ENCODE measurements at regions not wholly inside any gene's neighbourhood (a gene's known extent, or its start where the extent isn't known, plus 50 kb on each side); places are given as distances from the start of the nearest gene placed in this dataset.

GRCh38 chr13:56039992-56040391, 1100.7 kb upstream of the PRR20A start:
- TF ChIP-seq, protein P1, sequence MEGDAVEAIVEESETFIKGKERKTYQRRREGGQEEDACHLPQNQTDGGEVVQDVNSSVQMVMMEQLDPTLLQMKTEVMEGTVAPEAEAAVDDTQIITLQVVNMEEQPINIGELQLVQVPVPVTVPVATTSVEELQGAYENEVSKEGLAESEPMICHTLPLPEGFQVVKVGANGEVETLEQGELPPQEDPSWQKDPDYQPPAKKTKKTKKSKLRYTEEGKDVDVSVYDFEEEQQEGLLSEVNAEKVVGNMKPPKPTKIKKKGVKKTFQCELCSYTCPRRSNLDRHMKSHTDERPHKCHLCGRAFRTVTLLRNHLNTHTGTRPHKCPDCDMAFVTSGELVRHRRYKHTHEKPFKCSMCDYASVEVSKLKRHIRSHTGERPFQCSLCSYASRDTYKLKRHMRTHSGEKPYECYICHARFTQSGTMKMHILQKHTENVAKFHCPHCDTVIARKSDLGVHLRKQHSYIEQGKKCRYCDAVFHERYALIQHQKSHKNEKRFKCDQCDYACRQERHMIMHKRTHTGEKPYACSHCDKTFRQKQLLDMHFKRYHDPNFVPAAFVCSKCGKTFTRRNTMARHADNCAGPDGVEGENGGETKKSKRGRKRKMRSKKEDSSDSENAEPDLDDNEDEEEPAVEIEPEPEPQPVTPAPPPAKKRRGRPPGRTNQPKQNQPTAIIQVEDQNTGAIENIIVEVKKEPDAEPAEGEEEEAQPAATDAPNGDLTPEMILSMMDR (IDR thresholded peaks at IDR 0.05; ENCODE audit: poor library complexity, severe bottlenecking): no peak
- TF ChIP-seq POLR2AphosphoS5 (IDR thresholded peaks at IDR 0.05) (no peak), SMC3 (conservative IDR thresholded peaks at IDR 0.05; ENCODE audit: poor library complexity) (no peak)
- Histone ChIP-seq H2AFZ (ENCODE audit: low read depth, low read length) (no peak overlapping the region), H3K27ac (ENCODE audit: low read length) (no peak overlapping the region), H3K27me3 (ENCODE audit: insufficient read depth, low read depth, low read length) (no peaks in the 10 kb centered on the region), H4K20me1 (ENCODE audit: insufficient read depth) (no peaks in the 10 kb centered on the region), H3K4me3 (ENCODE audit: low read length) (no peak overlapping the region), H3K9me3 (ENCODE audit: low read length) (no peaks in the 10 kb centered on the region), H3K36me3 (ENCODE audit: insufficient read depth, low read length) (no peaks in the 10 kb centered on the region), H3K9me2 (ENCODE audit: insufficient read depth, low read length) (no peaks in the 10 kb centered on the region), H3K79me2 (replicated peaks; ENCODE audit: insufficient read depth, low read length) (no peaks in the 10 kb centered on the region), H3F3A (ENCODE audit: insufficient read depth, low read length, poor library complexity, severe bottlenecking) (no peaks in the 10 kb centered on the region), H3K4me2 (ENCODE audit: low read length) (no peak overlapping the region), H3K9ac (ENCODE audit: low read length) (no peak overlapping the region)

DNA sequence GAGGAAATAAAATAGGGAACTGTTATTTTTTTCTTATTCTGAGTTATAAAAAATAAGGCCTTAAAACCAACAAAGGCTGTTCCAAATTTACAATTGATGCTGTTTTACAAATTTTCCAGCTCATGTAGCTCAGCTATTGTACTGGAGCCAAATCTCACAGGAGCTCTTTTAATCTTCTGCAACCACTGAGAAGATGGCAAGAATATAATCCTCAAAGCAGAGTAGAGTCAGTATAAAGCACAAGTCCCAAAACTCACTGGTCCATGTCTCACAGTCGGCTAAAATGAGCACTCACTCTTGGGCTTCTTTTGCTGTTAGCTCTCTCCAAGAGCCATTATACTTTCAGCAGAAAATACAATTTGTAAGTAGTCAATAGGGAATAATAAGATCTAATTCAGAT, 1074.4 kb upstream of the PRR20A start:
- Histone ChIP-seq H3K36me3 (ENCODE audit: insufficient read depth, low read length) (no peaks in the 10 kb centered on the region), H3K9me2 (ENCODE audit: insufficient read depth, low read length) (no peaks in the 10 kb centered on the region), H3K9ac (ENCODE audit: low read length) (no peak overlapping the region), H3K79me2 (replicated peaks; ENCODE audit: insufficient read depth, low read length) (no peaks in the 10 kb centered on the region), H3F3A (ENCODE audit: insufficient read depth, low read length, poor library complexity, severe bottlenecking) (no peaks in the 10 kb centered on the region), H4K20me1 (ENCODE audit: insufficient read depth) (no peaks in the 10 kb centered on the region), H2AFZ (ENCODE audit: low read depth, low read length) (no peak overlapping the region), H3K9me3 (ENCODE audit: low read length) (no peaks in the 10 kb centered on the region), H3K4me3 (ENCODE audit: low read length) (no peak overlapping the region), H3K27me3 (ENCODE audit: insufficient read depth, low read depth, low read length) (no peaks in the 10 kb centered on the region), H3K27ac (ENCODE audit: low read length) (no peak overlapping the region), H3K4me2 (ENCODE audit: low read length) (no peak overlapping the region)
- TF ChIP-seq RAD21 (conservative IDR thresholded peaks at IDR 0.05) (no peak), EZH2 (IDR thresholded peaks at IDR 0.05; ENCODE audit: borderline replicate concordance, insufficient read depth, low read length, poor library complexity, severe bottlenecking) (no peak)

DNA sequence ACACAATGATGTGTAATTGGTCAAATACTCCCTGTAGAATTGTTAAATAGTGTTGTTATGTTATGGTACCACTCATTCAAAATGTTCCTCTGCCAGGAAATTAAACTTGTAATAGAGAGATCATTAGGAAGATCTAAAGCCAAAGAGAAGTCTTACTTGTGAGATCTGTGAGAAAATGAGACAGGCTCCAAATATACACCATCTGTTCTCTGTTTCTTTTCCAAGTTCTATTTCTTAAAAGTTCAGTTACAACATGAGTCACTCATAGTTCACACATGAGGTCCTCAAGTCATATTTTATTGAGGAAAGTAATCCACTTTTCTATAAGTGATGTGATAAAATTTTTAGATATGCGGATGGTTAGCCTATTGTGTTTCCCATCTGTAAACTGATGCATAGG, 1038.1 kb upstream of the PRR20A start:
- H3K9ac ChIP-seq (ENCODE audit: low read length): no peak overlapping the region
- H3K27ac ChIP-seq (ENCODE audit: low read length): no peak overlapping the region
- no peak overlapping the region for H2AFZ ChIP-seq (ENCODE audit: low read depth, low read length)
- TF ChIP-seq TAF1 (IDR thresholded peaks at IDR 0.05; ENCODE audit: low read depth) (no peak), MXI1 (conservative IDR thresholded peaks at IDR 0.05; ENCODE audit: poor library complexity, severe bottlenecking) (no peak), RAD21 (conservative IDR thresholded peaks at IDR 0.05) (no peak), REST (IDR thresholded peaks at IDR 0.05; ENCODE audit: borderline replicate concordance) (no peak), EP300 (conservative IDR thresholded peaks at IDR 0.05; ENCODE audit: poor library complexity, severe bottlenecking) (no peak), POLR2AphosphoS5 (IDR thresholded peaks at IDR 0.05) (no peak), EZH2 (IDR thresholded peaks at IDR 0.05; ENCODE audit: borderline replicate concordance, insufficient read depth, low read length, poor library complexity, severe bottlenecking) (no peak), SMC3 (conservative IDR thresholded peaks at IDR 0.05; ENCODE audit: poor library complexity) (no peak)
- TF ChIP-seq, protein P1 (IDR thresholded peaks at IDR 0.05; ENCODE audit: poor library complexity, severe bottlenecking): no peak
- no peaks in the 10 kb centered on the region for H3K79me2 ChIP-seq (replicated peaks; ENCODE audit: insufficient read depth, low read length)
- H3K9me3 ChIP-seq (ENCODE audit: low read length): no peaks in the 10 kb centered on the region
- no peaks in the 10 kb centered on the region for H3K27me3 ChIP-seq (ENCODE audit: insufficient read depth, low read depth, low read length)
- H3K9me2 ChIP-seq (ENCODE audit: insufficient read depth, low read length): no peaks in the 10 kb centered on the region
- H4K20me1 ChIP-seq (ENCODE audit: insufficient read depth): no peaks in the 10 kb centered on the region
- no peak overlapping the region for H3K4me3 ChIP-seq (ENCODE audit: low read length)
- H3K4me2 ChIP-seq (ENCODE audit: low read length): no peak overlapping the region
- no peaks in the 10 kb centered on the region for H3F3A ChIP-seq (ENCODE audit: insufficient read depth, low read length, poor library complexity, severe bottlenecking)
- no peaks in the 10 kb centered on the region for H3K36me3 ChIP-seq (ENCODE audit: insufficient read depth, low read length)
